NCI-H1417 (cell line): ENCODE measurements at regions not wholly inside any gene's neighbourhood (a gene's known extent, or its start where the extent isn't known, plus 50 kb on each side); places are given as distances from the start of the nearest gene placed in this dataset.
"Not testable (repeated sequence)": the region's sequence is repeated elsewhere in the genome, so short reads cannot be mapped to it uniquely, and the experiment has no call there.

Experiments used
- DNase-seq, 3 experiments: peaks; one replicate each; lab custom pipeline; 2025; lab: John Stamatoyannopoulos, UW

- DNase-seq, result not testable (repeated sequence)
Observed at GRCh38 chr4:142897518-142897917, 51.4 kb upstream of the INPP4B start.

- DNase-seq, result no peak
Observed at GRCh38 chr4:142900622-142901021, 54.5 kb upstream of the INPP4B start.

GRCh38 chr4:142901166-142901662 lies 55.1 kb upstream of the INPP4B start:
- no peak for DNase-seq

GRCh38 chr4:142903617-142904016 lies 57.5 kb upstream of the INPP4B start:
- not testable (repeated sequence) for DNase-seq

GRCh38 chr4:142909908-142910307 lies 63.8 kb upstream of the INPP4B start:
- DNase-seq, result no peak

GRCh38 chr4:142913034-142913433 lies 66.9 kb upstream of the INPP4B start:
- DNase-seq, result no peak

- DNase-seq, result no peak
Observed at GRCh38 chr4:142913461-142914030, 67.4 kb upstream of the INPP4B start.

GRCh38 chr4:142917678-142918077 lies 71.6 kb upstream of the INPP4B start:
- DNase-seq, result no peak

GRCh38 chr4:142922720-142923119 lies 76.6 kb upstream of the INPP4B start:
- DNase-seq, result no peak

GRCh38 chr4:142923619-142924018 lies 77.5 kb upstream of the INPP4B start:
- no peak for DNase-seq

- DNase-seq, result no peak
Observed at GRCh38 chr4:142925161-142925560, 79.1 kb upstream of the INPP4B start.

GRCh38 chr4:142927721-142928120 lies 81.6 kb upstream of the INPP4B start:
- no peak for DNase-seq

GRCh38 chr4:142929526-142929925 lies 83.4 kb upstream of the INPP4B start:
- no peak for DNase-seq

- no peak for DNase-seq
Observed at GRCh38 chr4:142933207-142933606, 87.1 kb upstream of the INPP4B start.

- DNase-seq, result peak in 2 of 3 experiments; percentile 78 to 95
Observed at GRCh38 chr4:142940425-142941330, 94.6 kb upstream of the INPP4B start.

- DNase-seq, result no peak
Observed at GRCh38 chr4:142944565-142944964, 98.5 kb upstream of the INPP4B start.

GRCh38 chr4:142952821-142953580 lies 106.9 kb upstream of the INPP4B start:
- DNase-seq, result no peak

GRCh38 chr4:142954415-142954814 lies 108.3 kb upstream of the INPP4B start:
- no peak for DNase-seq

- DNase-seq, result no peak
Observed at GRCh38 chr4:142955501-142955900, 109.4 kb upstream of the INPP4B start.

GRCh38 chr4:142959173-142959572 lies 113.1 kb upstream of the INPP4B start:
- no peak for DNase-seq

- DNase-seq, result no peak
Observed at GRCh38 chr4:142960126-142960525, 114.0 kb upstream of the INPP4B start.

- no peak for DNase-seq
Observed at GRCh38 chr4:142960867-142961644, 115.0 kb upstream of the INPP4B start.
